ENCODE measurements at regions not wholly inside any gene's neighbourhood (a gene's known extent, or its start where the extent isn't known, plus 50 kb on each side); places are given as distances from the start of the nearest gene placed in this dataset.
"Not testable (repeated sequence)": the region's sequence is repeated elsewhere in the genome, so short reads cannot be mapped to it uniquely, and the experiment has no call there.

DNA sequence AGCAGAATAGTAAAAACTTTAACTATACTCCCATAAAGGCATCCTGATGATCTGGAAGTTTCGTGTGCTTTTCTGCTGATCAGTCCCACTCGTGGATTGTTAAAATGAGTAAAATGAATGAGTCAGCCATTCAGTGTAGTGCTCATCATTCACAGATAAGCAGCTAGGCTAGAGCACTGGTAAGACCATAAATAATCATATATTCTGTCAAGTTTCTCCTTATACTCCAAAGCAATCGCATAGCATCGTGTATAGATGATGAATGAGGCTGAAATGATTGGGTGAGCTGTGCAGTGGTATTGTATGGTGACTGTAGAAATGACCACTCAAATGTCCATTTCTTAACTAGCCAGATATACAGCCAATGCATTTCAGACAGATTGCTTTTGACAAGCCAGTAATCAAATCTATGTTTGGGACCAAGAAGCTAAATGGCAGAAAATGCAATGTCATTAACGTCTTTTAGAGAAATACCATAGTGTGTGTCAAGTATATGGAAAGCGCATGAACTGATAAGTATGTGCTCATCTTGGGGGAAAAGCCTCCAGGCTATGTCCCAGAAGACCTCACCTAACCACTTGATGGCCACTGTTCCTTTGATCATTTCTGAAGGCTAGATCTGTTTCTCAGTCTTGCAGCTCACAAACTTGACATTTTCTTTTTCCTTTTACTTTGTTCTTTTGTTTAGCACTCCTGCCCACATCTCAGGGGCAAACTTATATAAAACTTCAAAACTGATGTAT lies 227.2 kb upstream of the FAM3C start:
- DNase-seq (no peak), ATAC-seq (no peak)
- no peaks in the 10 kb centered on the region for H3K4me1 Mint-ChIP-seq
- H3K27ac Mint-ChIP-seq: no peak overlapping the region
- no peaks in the 10 kb centered on the region for H3K36me3 Mint-ChIP-seq
- no peak overlapping the region for H3K4me3 Mint-ChIP-seq
- H3K9me3 Mint-ChIP-seq (ENCODE audit: low read depth): no peaks in the 10 kb centered on the region
- H3K27me3 Mint-ChIP-seq: no peaks in the 10 kb centered on the region
- CTCF ChIA-PET: interaction anchor here (1.0 kb wide), 1 partner anchor 47 kb away, joined by 3 read pairs; no protein-coding TSS in a partner anchor

DNA sequence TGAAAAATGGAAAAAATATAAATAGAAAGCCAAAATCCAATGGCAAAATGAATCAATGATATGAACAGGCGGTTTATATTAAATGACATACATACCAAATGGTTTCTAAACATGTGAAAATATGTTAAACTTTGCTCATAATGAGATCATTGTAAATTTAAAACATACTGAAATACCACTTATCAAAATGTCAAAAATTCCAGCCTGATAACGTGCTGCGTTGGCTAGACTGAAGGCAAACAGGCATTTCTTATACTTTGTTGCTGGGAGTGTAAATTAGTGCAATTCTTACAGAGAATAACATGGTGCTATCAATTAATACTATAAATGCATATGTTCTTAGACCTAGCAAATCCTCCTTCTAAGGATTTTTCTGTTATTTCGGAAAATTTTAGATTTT lies 225.8 kb upstream of the FAM3C start:
- Mint-ChIP-seq H3K27me3 (no peaks in the 10 kb centered on the region), H3K4me1 (no peaks in the 10 kb centered on the region), H3K27ac (no peak overlapping the region), H3K36me3 (no peaks in the 10 kb centered on the region), H3K4me3 (no peak overlapping the region), H3K9me3 (ENCODE audit: low read depth) (no peaks in the 10 kb centered on the region)
- DNase-seq (no peak), ATAC-seq (no peak)
- CTCF ChIA-PET: interaction anchor here (1.0 kb wide), 1 partner anchor 45 kb away, joined by 3 read pairs; no protein-coding TSS in a partner anchor

DNA sequence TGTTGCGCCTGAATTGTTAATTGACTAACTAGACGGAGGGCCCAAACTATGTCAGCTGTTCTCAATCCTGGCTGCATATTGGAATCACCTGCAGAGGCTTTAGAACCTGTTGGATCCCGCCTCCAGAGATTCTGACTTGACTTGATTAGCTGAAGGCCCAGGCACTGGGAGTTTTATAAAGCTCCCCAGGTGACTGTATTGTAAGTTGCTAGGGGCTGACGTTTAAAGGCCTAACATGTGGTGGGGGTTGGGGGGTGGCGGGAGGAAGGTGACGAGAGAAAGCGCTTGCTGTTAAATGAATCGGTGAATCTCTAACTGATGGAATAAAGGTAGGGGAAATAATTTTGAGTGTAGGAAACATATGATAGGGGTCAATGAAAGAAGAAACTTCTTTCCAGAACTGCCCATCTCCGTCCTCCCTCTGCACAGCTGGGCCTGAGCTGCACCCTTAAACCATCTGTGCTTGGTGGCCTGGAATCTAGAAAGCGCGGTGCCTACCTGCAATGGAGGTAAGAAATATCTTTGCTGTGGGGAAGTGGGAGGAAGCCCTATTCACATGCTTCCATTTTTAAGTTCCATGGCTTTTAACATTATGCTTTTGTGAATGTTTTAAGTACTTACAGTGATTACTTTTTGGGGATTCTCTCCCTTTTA lies 225.0 kb upstream of the FAM3C start:
- H3K9me3 Mint-ChIP-seq (ENCODE audit: low read depth): no peaks in the 10 kb centered on the region
- CTCF ChIA-PET: no interaction called here

DNA sequence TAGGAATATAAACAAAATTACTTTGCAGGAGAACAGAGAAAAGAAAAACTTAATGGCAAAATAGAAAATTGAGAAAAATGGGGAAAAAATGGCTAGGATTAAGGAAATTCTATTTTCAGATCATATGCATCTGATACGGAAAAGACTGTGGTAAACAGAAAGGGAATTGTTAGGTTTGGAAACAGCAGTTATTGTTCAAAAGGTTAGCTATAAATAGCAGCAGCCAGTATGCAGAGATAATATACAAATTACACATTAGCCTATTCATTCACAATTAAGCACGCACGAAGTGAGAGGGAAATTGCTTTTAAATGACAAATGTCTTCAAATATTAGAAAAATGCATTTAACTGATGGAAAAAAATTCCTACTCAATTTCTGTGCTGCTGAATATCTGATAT lies 224.1 kb upstream of the FAM3C start:
- no peaks in the 10 kb centered on the region for H3K4me1 Mint-ChIP-seq
- CTCF ChIA-PET: no interaction called here
- H3K27me3 Mint-ChIP-seq: peaks cover 2% of the 10 kb centered on the region
- DNase-seq (no peak), ATAC-seq (no peak)
- H3K9me3 Mint-ChIP-seq (ENCODE audit: low read depth): no peaks in the 10 kb centered on the region
- no peak overlapping the region for H3K27ac Mint-ChIP-seq
- H3K36me3 Mint-ChIP-seq: no peaks in the 10 kb centered on the region
- no peak overlapping the region for H3K4me3 Mint-ChIP-seq

More for the DNA sequence above, 225.0 kb upstream of the FAM3C start:
- no peak for ATAC-seq
- no peak for DNase-seq
- no peaks in the 10 kb centered on the region for H3K27me3 Mint-ChIP-seq
- H3K4me1 Mint-ChIP-seq: no peaks in the 10 kb centered on the region
- H3K4me3 Mint-ChIP-seq: no peak overlapping the region
- no peak overlapping the region for H3K27ac Mint-ChIP-seq
- H3K36me3 Mint-ChIP-seq: no peaks in the 10 kb centered on the region

DNA sequence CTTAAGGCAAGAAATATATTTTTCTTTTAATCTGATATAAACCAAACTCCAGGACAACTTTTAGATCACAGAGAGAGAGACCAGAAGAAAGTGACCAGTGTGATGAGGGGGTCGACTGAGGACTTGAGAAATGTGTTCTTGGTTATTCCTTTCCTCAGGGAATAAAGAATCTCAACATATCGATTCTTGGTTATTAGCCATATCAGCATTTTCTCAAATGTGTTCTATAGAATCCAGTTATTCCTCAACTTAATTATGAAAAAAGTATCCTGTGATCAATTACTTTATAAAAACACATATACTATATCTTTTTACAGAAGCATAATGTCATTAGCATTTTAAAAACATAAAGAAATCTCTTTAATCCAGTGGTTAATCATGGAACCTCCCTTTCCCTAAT lies 222.1 kb upstream of the FAM3C start:
- H3K4me1 Mint-ChIP-seq: no peaks in the 10 kb centered on the region
- H3K4me3 Mint-ChIP-seq: no peak overlapping the region
- H3K9me3 Mint-ChIP-seq (ENCODE audit: low read depth): no peaks in the 10 kb centered on the region
- H3K27ac Mint-ChIP-seq: no peak overlapping the region
- CTCF ChIA-PET: no interaction called here
- DNase-seq (no peak), ATAC-seq (no peak)
- H3K36me3 Mint-ChIP-seq: no peaks in the 10 kb centered on the region
- H3K27me3 Mint-ChIP-seq: peaks cover 2% of the 10 kb centered on the region

DNA sequence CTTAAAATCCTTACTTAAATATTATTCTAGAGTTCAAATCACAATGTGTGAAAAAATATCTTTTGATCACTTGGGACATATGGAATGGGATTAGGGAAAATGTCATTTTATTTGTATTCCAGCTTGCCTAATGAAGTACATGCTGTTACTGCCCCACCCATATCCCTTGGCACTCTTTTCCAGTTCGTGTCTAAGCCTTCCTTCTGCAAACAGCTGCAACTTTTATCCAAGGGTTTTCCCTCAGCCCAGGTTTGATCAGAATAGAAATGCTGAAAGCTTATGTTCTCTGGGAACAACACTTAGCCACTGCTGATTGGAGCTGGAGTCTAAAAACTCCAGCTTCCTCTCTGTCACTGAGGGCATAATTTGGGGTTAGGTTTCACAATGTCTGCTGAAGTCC lies 214.1 kb upstream of the FAM3C start:
- no peak for DNase-seq
- Mint-ChIP-seq H3K27me3 (peaks cover 7% of the 10 kb centered on the region), H3K4me1 (no peaks in the 10 kb centered on the region), H3K4me3 (no peak overlapping the region), H3K27ac (no peak overlapping the region), H3K36me3 (no peaks in the 10 kb centered on the region), H3K9me3 (ENCODE audit: low read depth) (no peaks in the 10 kb centered on the region)
- no peak for ATAC-seq
- CTCF ChIA-PET: no interaction called here

DNA sequence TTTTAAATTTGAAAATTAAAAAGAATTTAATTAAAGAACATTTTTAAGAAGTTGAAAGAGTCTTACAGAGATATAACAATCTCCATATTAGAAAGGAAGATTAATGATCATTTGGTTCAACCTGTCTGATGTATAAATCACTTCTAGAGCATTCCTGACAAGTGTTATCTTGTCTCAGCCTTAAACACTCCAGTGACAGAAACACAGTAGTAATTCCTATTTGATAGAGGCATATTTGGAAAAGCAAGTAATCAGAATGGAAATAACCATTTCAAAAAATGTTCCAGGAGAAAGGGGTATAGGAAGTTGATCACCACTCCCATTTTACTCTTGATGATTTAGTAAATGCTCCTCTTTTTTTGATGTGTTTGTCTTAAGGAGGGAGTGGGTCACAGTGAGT lies 213.1 kb upstream of the FAM3C start:
- DNase-seq (no peak), ATAC-seq (no peak)
- Mint-ChIP-seq H3K4me3 (no peak overlapping the region), H3K27me3 (peaks cover 13% of the 10 kb centered on the region), H3K27ac (no peak overlapping the region), H3K9me3 (ENCODE audit: low read depth) (no peaks in the 10 kb centered on the region), H3K36me3 (no peaks in the 10 kb centered on the region), H3K4me1 (no peaks in the 10 kb centered on the region)
- CTCF ChIA-PET: no interaction called here

DNA sequence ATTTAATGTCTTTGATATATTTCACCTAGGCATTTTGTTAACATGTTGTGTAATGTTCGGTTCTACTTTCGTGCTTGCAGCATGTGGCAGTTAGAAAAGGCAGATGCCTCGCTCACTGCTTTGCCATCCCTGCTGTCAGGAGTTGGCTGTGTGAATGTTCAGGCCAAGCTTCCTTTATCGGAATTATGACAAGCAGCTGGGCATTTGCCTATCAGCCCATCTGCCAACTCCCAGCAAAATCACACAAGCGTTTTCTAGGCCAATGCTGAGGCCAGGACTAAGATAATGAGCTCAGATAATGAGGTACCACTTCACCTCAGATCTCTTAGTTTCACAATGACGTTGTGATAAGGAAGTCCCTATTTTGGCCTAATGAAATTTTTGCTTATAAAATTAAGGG lies 212.7 kb upstream of the FAM3C start:
- peaks cover 13% of the 10 kb centered on the region for H3K27me3 Mint-ChIP-seq
- H3K9me3 Mint-ChIP-seq (ENCODE audit: low read depth): no peaks in the 10 kb centered on the region
- DNase-seq (no peak), ATAC-seq (no peak)
- no peaks in the 10 kb centered on the region for H3K36me3 Mint-ChIP-seq
- H3K4me1 Mint-ChIP-seq: no peaks in the 10 kb centered on the region
- no peak overlapping the region for H3K4me3 Mint-ChIP-seq
- CTCF ChIA-PET: no interaction called here
- no peak overlapping the region for H3K27ac Mint-ChIP-seq

DNA sequence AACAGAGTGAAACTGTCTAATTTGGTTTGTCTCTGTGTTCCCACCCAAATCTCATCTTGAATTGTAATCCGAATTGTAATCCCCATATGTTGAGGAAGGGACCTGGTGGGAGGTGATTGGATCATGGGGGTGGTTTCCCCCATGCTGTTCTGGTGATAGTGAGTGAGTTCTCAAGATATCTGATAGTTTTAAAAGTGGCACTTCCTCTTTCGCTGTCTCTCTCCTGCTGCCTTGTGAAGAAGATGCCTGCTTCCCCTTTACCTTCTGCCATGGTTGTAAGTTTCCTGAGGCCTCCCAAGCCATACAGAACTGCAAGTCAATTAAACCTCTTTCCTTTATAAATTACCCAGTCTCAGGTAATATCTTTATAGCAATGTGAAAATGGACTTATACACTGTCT lies 212.1 kb upstream of the FAM3C start:
- H3K27ac Mint-ChIP-seq: not testable (repeated sequence)
- H3K27me3 Mint-ChIP-seq: peaks cover 13% of the 10 kb centered on the region

DNA sequence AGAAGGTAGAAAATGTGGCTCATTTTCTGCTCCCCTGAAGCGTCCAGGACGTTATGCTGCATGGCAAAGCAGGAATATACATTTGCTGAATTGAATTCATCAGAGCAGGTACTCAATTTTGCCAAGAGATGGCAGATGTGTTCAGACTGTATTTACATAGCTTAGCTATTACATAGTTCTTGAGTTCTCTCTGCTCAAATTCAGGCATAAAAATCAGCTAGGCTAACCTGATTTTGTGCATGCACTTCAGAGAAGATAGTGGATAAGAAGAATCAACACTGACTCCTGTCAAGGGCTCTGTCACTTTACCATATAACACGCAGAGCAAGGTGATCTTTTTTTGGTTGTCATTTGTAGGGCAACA lies 209.2 kb upstream of the FAM3C start:
- CTCF ChIA-PET: interaction anchor here (0.6 kb wide), 1 partner anchor 20 kb away, joined by 3 read pairs; no protein-coding TSS in a partner anchor
- H3K4me3 Mint-ChIP-seq: no peak overlapping the region

More for the DNA sequence above, 212.1 kb upstream of the FAM3C start:
- H3K36me3 Mint-ChIP-seq; H3K4me3 Mint-ChIP-seq; H3K9me3 Mint-ChIP-seq (ENCODE audit: low read depth); H3K4me1 Mint-ChIP-seq; CTCF ChIA-PET; ATAC-seq; DNase-seq: not testable (repeated sequence)

DNA sequence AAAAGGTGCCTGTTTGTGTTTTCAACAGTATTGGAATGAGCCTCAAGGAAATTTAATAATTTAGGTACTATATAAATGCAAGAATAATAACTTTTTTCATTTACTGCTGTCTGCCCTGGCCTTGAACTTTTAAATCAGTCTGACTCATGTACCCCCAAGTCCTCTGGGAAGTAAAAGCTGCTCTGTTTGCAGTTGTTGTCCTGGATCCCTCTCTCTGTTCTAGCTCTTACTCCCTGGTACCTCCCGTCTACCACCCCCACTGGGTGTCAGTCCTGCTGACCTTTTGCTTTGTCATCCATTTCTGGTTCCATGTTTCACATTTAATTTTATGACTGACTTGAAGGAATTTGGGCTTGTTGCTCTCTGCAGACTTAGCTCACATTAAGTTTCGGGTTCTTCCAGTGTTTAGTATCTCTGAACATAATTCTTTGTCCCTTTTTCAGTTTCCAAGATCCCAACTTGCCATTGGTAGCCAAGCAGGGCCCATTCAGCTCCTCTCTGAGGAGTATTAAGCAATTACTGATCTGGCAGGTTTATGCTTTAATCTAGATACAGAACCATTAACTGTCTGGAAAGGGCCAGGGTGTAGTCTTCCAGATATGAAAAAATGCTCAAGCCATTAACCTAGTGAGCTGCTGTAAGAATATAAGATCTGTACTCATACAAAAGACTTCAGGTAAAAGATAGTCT lies 208.7 kb upstream of the FAM3C start:
- no peaks in the 10 kb centered on the region for H3K36me3 Mint-ChIP-seq
- H3K27ac Mint-ChIP-seq: no peak overlapping the region
- H3K27me3 Mint-ChIP-seq: peaks cover 10% of the 10 kb centered on the region
- DNase-seq (no peak), ATAC-seq (no peak)
- no peaks in the 10 kb centered on the region for H3K9me3 Mint-ChIP-seq (ENCODE audit: low read depth)
- no peak overlapping the region for H3K4me3 Mint-ChIP-seq
- CTCF ChIA-PET: interaction anchor here (0.6 to 0.8 kb wide), 2 partner anchors 17 to 20 kb away, joined by 3 read pairs; no protein-coding TSS in a partner anchor
- H3K4me1 Mint-ChIP-seq: no peaks in the 10 kb centered on the region

More for the DNA sequence above, 209.2 kb upstream of the FAM3C start:
- Mint-ChIP-seq H3K4me1 (no peaks in the 10 kb centered on the region), H3K9me3 (ENCODE audit: low read depth) (no peaks in the 10 kb centered on the region), H3K27me3 (peaks cover 10% of the 10 kb centered on the region), H3K36me3 (no peaks in the 10 kb centered on the region), H3K27ac (no peak overlapping the region)
- ATAC-seq: no peak
- DNase-seq: no peak

DNA sequence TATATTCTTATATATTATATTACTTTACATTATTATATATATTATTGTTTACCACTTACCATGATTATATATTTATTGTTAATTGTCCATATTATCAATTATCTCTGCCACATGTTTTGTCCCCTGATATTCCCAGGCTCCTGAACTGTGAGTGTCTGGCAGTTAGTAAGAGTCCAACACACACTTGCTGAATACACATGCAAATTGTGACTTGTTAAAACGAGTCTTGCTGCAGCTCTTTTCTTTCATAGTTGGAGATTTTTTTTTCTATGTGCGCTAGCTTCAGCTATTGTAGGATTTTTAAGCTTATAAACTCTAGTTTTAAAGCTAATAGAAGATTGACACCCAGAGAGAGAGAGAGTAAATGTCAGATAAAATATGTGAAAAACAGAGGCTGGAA lies 207.8 kb upstream of the FAM3C start:
- no peaks in the 10 kb centered on the region for H3K36me3 Mint-ChIP-seq
- no peak for ATAC-seq
- no peaks in the 10 kb centered on the region for H3K9me3 Mint-ChIP-seq (ENCODE audit: low read depth)
- H3K4me3 Mint-ChIP-seq: no peak overlapping the region
- H3K4me1 Mint-ChIP-seq: no peaks in the 10 kb centered on the region
- H3K27me3 Mint-ChIP-seq: peaks cover 10% of the 10 kb centered on the region
- no peak for DNase-seq
- H3K27ac Mint-ChIP-seq: no peak overlapping the region
- CTCF ChIA-PET: no interaction called here

DNA sequence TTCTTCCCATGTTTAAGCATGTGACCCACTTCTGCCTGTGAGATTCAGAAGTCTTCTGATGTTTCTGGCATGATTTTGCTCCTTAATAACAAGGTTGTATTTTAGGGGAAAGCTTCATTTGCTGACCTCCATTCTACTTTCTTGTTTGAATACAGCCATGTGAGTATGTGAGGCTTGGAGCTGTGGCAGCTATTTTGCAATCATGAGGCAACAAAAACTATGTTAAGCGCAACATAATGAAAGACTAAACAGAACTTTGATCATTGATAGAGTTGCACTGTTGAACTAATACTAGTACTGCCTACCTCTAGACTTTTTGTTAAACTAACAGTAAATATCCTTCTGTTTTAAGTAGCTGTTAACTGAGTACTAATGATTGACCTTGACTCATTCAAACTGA lies 203.8 kb upstream of the FAM3C start:
- Mint-ChIP-seq H3K36me3 (no peaks in the 10 kb centered on the region), H3K4me3 (no peak overlapping the region), H3K27ac (no peak overlapping the region), H3K9me3 (ENCODE audit: low read depth) (no peaks in the 10 kb centered on the region), H3K4me1 (no peaks in the 10 kb centered on the region), H3K27me3 (peaks cover 5% of the 10 kb centered on the region)
- CTCF ChIA-PET: no interaction called here
- DNase-seq: no peak
- no peak for ATAC-seq
